ENCODE measurements at regions not wholly inside any gene's neighbourhood (a gene's known extent, or its start where the extent isn't known, plus 50 kb on each side); places are given as distances from the start of the nearest gene placed in this dataset.

- TF ChIP-seq CTCF (IDR thresholded peaks at IDR 0.05; ENCODE audit: low read length) (no peak), EZH2 (optimal IDR thresholded peaks at IDR 0.05; ENCODE audit: low read depth, low read length) (no peak), EZH2phosphoT487 (IDR thresholded peaks at IDR 0.05; ENCODE audit: low read length) (no peak)
Observed at GRCh38 chr16:50889746-50890145, 147.9 kb downstream of the CYLD start.

All from MM.1S (cell line).